Neural progenitor cell (in vitro differentiated cells): ENCODE measurements at regions not wholly inside any gene's neighbourhood (a gene's known extent, or its start where the extent isn't known, plus 50 kb on each side); places are given as distances from the start of the nearest gene placed in this dataset.

Experiments used
- EZH2 ChIP-seq: fragments of 200-600 bp; sonication (generic); IDR thresholded peaks from 2 replicates; pipeline ENCODE4 v1.6.1; 2017; ENCODE audit warnings: antibody characterized with exemption, mild to moderate bottlenecking, moderate library complexity
- TF ChIP-seq, protein P1 (sequence below): fragments of 200-600 bp; sonication (generic); IDR thresholded peaks from 2 replicates; pipeline ENCODE4 v1.5.1; 2017; ENCODE audit warnings: antibody characterized with exemption, mild to moderate bottlenecking

DNA sequence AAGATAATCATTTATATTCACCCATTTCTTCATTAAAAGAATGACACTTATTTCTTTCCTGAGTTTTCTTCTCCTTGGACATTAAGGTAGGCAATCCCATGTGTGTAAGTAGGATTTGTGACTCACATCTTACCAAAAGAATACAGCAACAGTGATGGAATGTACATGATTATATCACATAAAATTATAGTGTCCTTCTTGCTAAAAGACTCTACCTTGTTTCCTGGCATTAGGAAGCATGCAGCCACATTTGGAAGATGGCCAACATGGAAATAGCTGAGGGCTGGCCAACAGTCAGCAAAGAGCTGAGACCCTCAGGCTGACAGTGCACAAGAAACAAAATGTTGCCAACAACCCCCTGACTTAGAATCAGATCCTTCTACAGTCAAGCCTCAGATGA is 327.9 kb upstream of the MARCKS start:
- TF ChIP-seq, protein P1, sequence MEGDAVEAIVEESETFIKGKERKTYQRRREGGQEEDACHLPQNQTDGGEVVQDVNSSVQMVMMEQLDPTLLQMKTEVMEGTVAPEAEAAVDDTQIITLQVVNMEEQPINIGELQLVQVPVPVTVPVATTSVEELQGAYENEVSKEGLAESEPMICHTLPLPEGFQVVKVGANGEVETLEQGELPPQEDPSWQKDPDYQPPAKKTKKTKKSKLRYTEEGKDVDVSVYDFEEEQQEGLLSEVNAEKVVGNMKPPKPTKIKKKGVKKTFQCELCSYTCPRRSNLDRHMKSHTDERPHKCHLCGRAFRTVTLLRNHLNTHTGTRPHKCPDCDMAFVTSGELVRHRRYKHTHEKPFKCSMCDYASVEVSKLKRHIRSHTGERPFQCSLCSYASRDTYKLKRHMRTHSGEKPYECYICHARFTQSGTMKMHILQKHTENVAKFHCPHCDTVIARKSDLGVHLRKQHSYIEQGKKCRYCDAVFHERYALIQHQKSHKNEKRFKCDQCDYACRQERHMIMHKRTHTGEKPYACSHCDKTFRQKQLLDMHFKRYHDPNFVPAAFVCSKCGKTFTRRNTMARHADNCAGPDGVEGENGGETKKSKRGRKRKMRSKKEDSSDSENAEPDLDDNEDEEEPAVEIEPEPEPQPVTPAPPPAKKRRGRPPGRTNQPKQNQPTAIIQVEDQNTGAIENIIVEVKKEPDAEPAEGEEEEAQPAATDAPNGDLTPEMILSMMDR: no peak
- TF ChIP-seq EZH2: no peak
